Esophagus mucosa (tissue), 1 donor: ENCODE measurements at regions not wholly inside any gene's neighbourhood (a gene's known extent, or its start where the extent isn't known, plus 50 kb on each side); places are given as distances from the start of the nearest gene placed in this dataset.
A peak's percentile ranks its signal among the peaks of the same experiment; 100 is the strongest.

Experiments
- ATAC-seq: fragments of 200-7000 bp; cut with Tn5 transposase; one replicate; pipeline ENCODE4 v1.9.1; 2020
- donor health status: DM: yes; HTN: yes; CAD: no.

DNA sequence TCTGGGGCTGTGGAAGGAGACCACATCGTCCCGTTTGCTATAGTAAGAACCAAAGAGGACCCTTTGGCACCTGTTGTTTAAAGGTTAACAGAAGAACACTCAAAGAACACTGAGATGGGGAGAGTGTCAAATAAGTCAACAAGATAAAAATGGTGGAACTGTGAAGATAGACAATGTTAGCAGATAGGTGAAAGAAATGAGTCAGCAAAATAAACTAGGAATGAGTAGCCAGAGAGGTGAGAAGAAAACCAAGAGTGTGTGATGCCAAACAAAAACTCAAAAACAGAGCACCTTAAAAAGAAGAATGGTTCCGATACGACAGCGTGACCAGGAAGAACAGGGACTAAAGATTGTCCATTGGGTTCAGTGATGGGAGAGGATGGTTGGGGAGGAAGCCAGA lies 74.7 kb upstream of the PIWIL1 start:
- ATAC-seq: no peak

DNA sequence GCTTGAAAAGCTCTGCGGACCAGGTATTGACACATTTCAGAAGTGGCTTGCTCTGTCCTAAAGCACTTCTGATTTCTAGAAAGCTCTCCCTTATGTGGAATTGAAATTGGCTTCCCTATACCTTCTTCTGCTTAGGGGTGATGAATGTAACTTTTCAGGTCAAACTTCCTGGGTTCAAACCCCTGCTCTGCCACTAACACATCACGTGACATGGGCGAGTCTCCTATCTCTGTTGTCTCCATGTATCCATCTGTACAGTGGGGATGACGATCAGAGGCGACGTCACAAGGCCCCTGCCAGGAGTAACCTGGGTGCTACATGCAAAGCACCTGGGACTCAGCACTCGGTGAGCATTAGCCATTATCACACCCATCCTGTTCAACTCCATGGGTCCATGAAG lies 73.7 kb upstream of the PIWIL1 start:
- no peak for ATAC-seq

DNA sequence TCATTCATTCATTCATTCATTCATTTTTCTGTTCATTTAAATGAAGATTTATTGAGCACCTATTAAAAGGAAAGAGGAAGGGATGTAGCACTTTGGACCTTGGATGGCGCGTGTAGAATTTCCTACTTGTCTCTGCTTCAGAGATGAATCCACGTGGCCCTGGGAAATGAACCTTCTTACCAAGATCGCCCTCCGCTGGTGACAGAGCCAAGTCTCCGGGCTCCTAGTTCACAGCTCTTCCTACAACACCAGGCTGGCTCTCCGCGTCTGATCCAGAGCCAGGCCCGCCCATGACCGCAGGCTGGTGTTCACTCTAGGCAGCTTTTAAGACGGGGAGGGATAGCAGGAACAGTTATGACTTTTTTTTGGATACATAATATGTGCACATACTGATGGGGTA lies 70.9 kb upstream of the PIWIL1 start:
- peak; percentile 79 for ATAC-seq

GRCh38 chr12:130280231-130280630 lies 57.5 kb upstream of the PIWIL1 start:
- ATAC-seq: no peak

DNA sequence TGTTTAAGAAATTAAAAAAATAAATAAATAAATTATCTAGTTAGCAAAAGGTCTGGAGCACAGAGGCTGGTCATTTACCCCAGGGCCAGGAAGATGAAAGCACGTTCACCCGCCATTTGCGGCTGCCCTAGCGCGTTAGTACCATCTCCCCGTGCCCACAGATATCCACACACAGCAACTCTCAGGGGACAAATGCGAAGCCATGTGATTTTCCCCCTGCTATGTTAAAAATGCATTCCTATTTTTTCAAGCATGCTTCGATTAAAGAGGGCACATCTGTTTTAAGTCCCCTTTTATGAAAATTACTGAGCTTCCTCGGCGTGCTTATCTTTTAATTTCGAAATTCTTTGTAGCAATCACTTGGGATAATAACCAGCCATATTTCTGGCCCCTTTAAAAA lies 56.9 kb upstream of the PIWIL1 start:
- ATAC-seq: no peak

- ATAC-seq: no peak
Observed at GRCh38 chr12:130281153-130281799, 56.4 kb upstream of the PIWIL1 start.

- no peak for ATAC-seq
Observed at GRCh38 chr12:130286041-130286440, 51.6 kb upstream of the PIWIL1 start.

- ATAC-seq: no peak
Observed at GRCh38 chr12:130286741-130287440, 50.8 kb upstream of the PIWIL1 start.
